CD4-positive, alpha-beta T cell treated with Interferon alpha-2 for 1 hour (primary cell): ENCODE measurements at regions not wholly inside any gene's neighbourhood (a gene's known extent, or its start where the extent isn't known, plus 50 kb on each side); places are given as distances from the start of the nearest gene placed in this dataset.

Experiments used
- DNase-seq, 2 donors: peaks; one replicate each; pipeline ENCODE4 v3.0.0-alpha.2; 2020 to 2022

DNA sequence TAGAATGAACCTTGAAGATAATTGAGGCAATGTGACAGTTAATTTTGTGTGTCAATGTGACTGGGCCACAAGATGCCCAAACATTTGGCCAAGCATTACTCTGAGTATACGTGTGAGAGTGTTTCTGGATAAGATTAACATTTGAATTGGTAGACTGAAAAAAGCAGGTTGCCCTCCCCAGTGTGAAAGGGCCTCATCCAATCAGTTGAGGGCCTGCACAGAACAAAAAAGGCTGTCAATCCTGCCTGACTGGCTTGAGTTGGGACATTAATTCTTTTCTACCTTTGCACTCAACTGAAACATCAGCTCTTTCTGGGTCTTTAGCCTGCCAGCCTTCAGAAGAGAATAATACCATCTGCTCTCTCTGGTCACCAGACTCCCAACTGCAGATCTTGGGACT is 56.6 kb upstream of the PDE1C start:
- DNase-seq = no peak
